ENCODE measurements at regions not wholly inside any gene's neighbourhood (a gene's known extent, or its start where the extent isn't known, plus 50 kb on each side); places are given as distances from the start of the nearest gene placed in this dataset.

GRCh38 chr1:189596197-189596596 is 881.5 kb downstream of the BRINP3 start:
- TF ChIP-seq MAFK (IDR thresholded peaks at IDR 0.05; ENCODE audit: partially characterized antibody) = peak; percentile 86
- TF ChIP-seq NPAS2 (CRISPR knock-in tag; IDR thresholded peaks at IDR 0.05; ENCODE audit: borderline replicate concordance) = no peak
- no peak for TF ChIP-seq RNF2 (IDR thresholded peaks at IDR 0.05; ENCODE audit: borderline replicate concordance, low read depth)
- no peak for TF ChIP-seq CTCF (IDR thresholded peaks at IDR 0.05)
- TF ChIP-seq E2F6 (IDR thresholded peaks at IDR 0.05; ENCODE audit: borderline replicate concordance, low read depth) = no peak
- CTCF ChIA-PET = no interaction called here
- POLR2A ChIA-PET = no interaction called here
- no peak for DNase-seq (ENCODE audit: low read depth in 1 of 2, low spot score in 1 of 2)
- no peak for ATAC-seq
- Histone ChIP-seq H3K9me3 (no peaks in the 10 kb centered on the region), H3K4me2 (no peak overlapping the region), H3K4me1 (no peaks in the 10 kb centered on the region), H3K4me3 (no peak overlapping the region), H3K27ac (no peak overlapping the region)
- WGBS (ENCODE audit: missing lambda C conversion rate) = 81% methylated on average over 1 of the region's 1 CpG
- no peak for FAIRE-seq

- TF ChIP-seq ELK1 (IDR thresholded peaks at IDR 0.05; ENCODE audit: low read depth, low read length) = no peak
- TF ChIP-seq HOXB13 (CRISPR knock-in tag; IDR thresholded peaks at IDR 0.05; ENCODE audit: low read depth) = no peak
- TF ChIP-seq ESRRA (IDR thresholded peaks at IDR 0.05; ENCODE audit: borderline replicate concordance, low read length) = no peak
- TF ChIP-seq EP300 (IDR thresholded peaks at IDR 0.05) = no peak
- TF ChIP-seq RNF2 (IDR thresholded peaks at IDR 0.05; ENCODE audit: borderline replicate concordance, low read depth) = no peak
- no peak for TF ChIP-seq HDAC2 (IDR thresholded peaks at IDR 0.05)
- no peak for TF ChIP-seq MAFK (IDR thresholded peaks at IDR 0.05; ENCODE audit: partially characterized antibody)
- TF ChIP-seq FOSB (CRISPR knock-in tag; IDR thresholded peaks at IDR 0.05) = no peak
- no peak for TF ChIP-seq EHF (CRISPR knock-in tag; IDR thresholded peaks at IDR 0.05)
- no peak for TF ChIP-seq RFX5 (IDR thresholded peaks at IDR 0.05)
- no peak for TF ChIP-seq NFE2L2 (conservative IDR thresholded peaks at IDR 0.05; ENCODE audit: low read length)
- no peak for TF ChIP-seq KDM1A (IDR thresholded peaks at IDR 0.05; ENCODE audit: low read depth)
- TF ChIP-seq HOXA7 (CRISPR knock-in tag; IDR thresholded peaks at IDR 0.05) = no peak
- TF ChIP-seq HOXB5 (CRISPR knock-in tag; IDR thresholded peaks at IDR 0.05) = no peak
- no peak for TF ChIP-seq PHF8 (IDR thresholded peaks at IDR 0.05; ENCODE audit: borderline replicate concordance, low read depth)
- no peaks in the 10 kb centered on the region for H3K4me1 ChIP-seq
- ChIA-PET CTCF (no interaction called here), POLR2A (no interaction called here)
- H3K4me2 ChIP-seq = no peak overlapping the region; the same call in 2 of the 3 replicates
- H3K4me3 ChIP-seq = no peak overlapping the region
- FAIRE-seq = no peak
- no peak for ATAC-seq
- H3K27ac ChIP-seq = no peak overlapping the region
- peak in 1 of 2 experiments; percentile 13 for DNase-seq (ENCODE audit: low read depth in 1 of 2, low spot score in 1 of 2)
- no peaks in the 10 kb centered on the region for H3K9me3 ChIP-seq
- 28% methylated on average over 3 of the region's 3 CpGs for WGBS (ENCODE audit: missing lambda C conversion rate)
Measured at GRCh38 chr1:189597083-189597482, 880.6 kb downstream of the BRINP3 start.

GRCh38 chr1:189605226-189605625 is 872.4 kb downstream of the BRINP3 start:
- 23% methylated on average over 2 of the region's 2 CpGs for WGBS (ENCODE audit: missing lambda C conversion rate)
- FAIRE-seq = no peak
- TF ChIP-seq RFX5 (IDR thresholded peaks at IDR 0.05) (no peak), GATA3 (IDR thresholded peaks at IDR 0.05; ENCODE audit: borderline replicate concordance) (no peak), NR3C1 (IDR thresholded peaks at IDR 0.05) (no peak)
- CTCF ChIA-PET = no interaction called here
- Histone ChIP-seq H3K4me1 (peaks cover 31% of the 10 kb centered on the region), H3K4me3 (no peak overlapping the region), H3K27ac (peak overlapping the region in 1 of 2 experiments; percentile 69; a peak in 4 of 6 replicates), H3K9me3 (0 out of 3 replicates have a peak, but pooled peaks cover 3% of the 10 kb centered on the region), H3K4me2 (0 out of 3 replicates have a peak overlapping the region, but pooled peaks have one; percentile 8)
- ATAC-seq = no peak
- POLR2A ChIA-PET = no interaction called here
- no peak for DNase-seq (ENCODE audit: low read depth in 1 of 2, low spot score in 1 of 2)

Measured in A549 (cell line).